ENCODE measurements at regions not wholly inside any gene's neighbourhood (a gene's known extent, or its start where the extent isn't known, plus 50 kb on each side); places are given as distances from the start of the nearest gene placed in this dataset.

DNA sequence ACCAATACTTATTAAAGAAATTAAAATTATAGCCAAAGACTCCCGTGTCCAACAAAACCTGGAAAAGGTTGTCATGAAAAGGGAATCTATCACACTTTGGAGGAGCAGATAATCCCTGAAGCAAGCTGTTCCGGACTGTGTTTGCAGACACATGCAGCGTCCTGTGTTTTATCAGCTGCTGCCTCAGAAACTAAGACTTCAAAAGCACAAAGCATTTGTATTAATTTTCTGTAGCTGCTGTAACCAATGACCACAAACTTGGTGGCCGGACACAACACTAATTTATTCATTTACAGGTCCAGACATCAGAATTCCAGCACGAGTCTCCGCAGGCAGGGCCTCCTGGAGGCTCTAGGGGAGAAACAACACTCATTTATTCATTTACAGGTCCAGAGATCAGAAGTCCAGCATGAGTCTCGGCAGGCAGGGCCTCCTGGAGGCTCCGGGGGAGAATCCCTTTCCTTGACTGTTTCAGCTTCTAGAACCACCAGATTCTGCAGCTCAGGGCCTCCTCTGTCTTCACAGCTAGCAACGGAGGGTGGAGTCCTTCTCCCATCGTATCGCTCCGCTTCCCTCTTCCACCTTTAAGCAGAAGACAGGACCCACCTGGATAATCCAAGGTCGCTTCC, 465.3 kb downstream of the BRD1 start:
- H3K4me2 ChIP-seq (ENCODE audit: unreplicated experiment), result no peak overlapping the region
- no peaks in the 10 kb centered on the region for H3K79me2 ChIP-seq (ENCODE audit: insufficient read depth)
- no peak overlapping the region for H3K4me3 ChIP-seq
- no peak for TF ChIP-seq EZH2phosphoT487 (IDR thresholded peaks at IDR 0.05; ENCODE audit: insufficient read depth, low read depth)
- TF ChIP-seq EZH2 (IDR thresholded peaks at IDR 0.05; ENCODE audit: insufficient read depth, poor library complexity, severe bottlenecking), result no peak
- no peaks in the 10 kb centered on the region for H3K4me1 ChIP-seq (ENCODE audit: insufficient read depth)
- in situ Hi-C loops (cut with MboI), result no loop called here
- no peak for DNase-seq
- no peak overlapping the region for H3K9ac ChIP-seq
- no peaks in the 10 kb centered on the region for H3K9me3 ChIP-seq (ENCODE audit: low read depth)
- H3K36me3 ChIP-seq (ENCODE audit: low read depth), result no peaks in the 10 kb centered on the region
- no peaks in the 10 kb centered on the region for H3K27me3 ChIP-seq (replicated peaks; ENCODE audit: insufficient read depth)
- H2AFZ ChIP-seq, result no peak overlapping the region
- WGBS, 2 experiments (ENCODE audit: low coverage in 1 of 2, low lambda C conversion rate in 2 of 2, missing lambda C conversion rate in 2 of 2), result 17 to 24% methylated on average over 13 of the region's 13 CpGs
- no peaks in the 10 kb centered on the region for H4K20me1 ChIP-seq (ENCODE audit: insufficient read depth)
- H3K27ac ChIP-seq, result no peak overlapping the region
- H3F3A ChIP-seq (ENCODE audit: insufficient read depth), result no peaks in the 10 kb centered on the region
- H3K9me2 ChIP-seq (ENCODE audit: insufficient read depth), result no peaks in the 10 kb centered on the region

DNA sequence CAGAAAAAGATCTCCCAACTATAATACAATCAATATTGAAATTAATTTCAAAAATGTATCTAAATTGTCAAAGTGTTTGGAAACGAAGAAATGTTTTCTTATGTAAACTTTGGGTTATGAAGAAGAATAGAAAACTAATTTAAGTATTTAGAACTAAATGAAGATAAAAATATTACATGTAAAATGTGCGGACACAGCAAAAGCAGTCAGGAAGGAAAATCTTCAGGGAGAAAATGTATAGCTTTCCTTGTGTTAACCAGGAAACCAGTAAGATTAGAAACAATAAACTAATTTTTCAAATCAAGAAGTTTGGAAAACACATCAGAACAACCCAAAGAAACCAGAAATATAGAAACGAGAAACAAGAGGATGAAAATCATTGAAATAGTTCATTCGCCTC, 466.5 kb downstream of the BRD1 start:
- no peak overlapping the region for H3K4me2 ChIP-seq (ENCODE audit: unreplicated experiment)
- H2AFZ ChIP-seq, result no peak overlapping the region
- H3K4me1 ChIP-seq (ENCODE audit: insufficient read depth), result no peaks in the 10 kb centered on the region
- no peaks in the 10 kb centered on the region for H3K9me3 ChIP-seq (ENCODE audit: low read depth)
- WGBS, 2 experiments (ENCODE audit: low coverage in 1 of 2, low lambda C conversion rate in 2 of 2, missing lambda C conversion rate in 2 of 2), result 8 to 14% methylated on average over 4 of the region's 4 CpGs
- H3K36me3 ChIP-seq (ENCODE audit: low read depth), result no peaks in the 10 kb centered on the region
- no peak overlapping the region for H3K4me3 ChIP-seq
- no peaks in the 10 kb centered on the region for H4K20me1 ChIP-seq (ENCODE audit: insufficient read depth)
- TF ChIP-seq EZH2phosphoT487 (IDR thresholded peaks at IDR 0.05; ENCODE audit: insufficient read depth, low read depth) (no peak), EZH2 (IDR thresholded peaks at IDR 0.05; ENCODE audit: insufficient read depth, poor library complexity, severe bottlenecking) (no peak)
- H3K9me2 ChIP-seq (ENCODE audit: insufficient read depth), result no peaks in the 10 kb centered on the region
- DNase-seq, result no peak
- H3K79me2 ChIP-seq (ENCODE audit: insufficient read depth), result no peaks in the 10 kb centered on the region
- H3K27ac ChIP-seq, result no peak overlapping the region
- no peak overlapping the region for H3K9ac ChIP-seq
- no peaks in the 10 kb centered on the region for H3K27me3 ChIP-seq (replicated peaks; ENCODE audit: insufficient read depth)
- in situ Hi-C loops (cut with MboI), result no loop called here
- H3F3A ChIP-seq (ENCODE audit: insufficient read depth), result no peaks in the 10 kb centered on the region

DNA sequence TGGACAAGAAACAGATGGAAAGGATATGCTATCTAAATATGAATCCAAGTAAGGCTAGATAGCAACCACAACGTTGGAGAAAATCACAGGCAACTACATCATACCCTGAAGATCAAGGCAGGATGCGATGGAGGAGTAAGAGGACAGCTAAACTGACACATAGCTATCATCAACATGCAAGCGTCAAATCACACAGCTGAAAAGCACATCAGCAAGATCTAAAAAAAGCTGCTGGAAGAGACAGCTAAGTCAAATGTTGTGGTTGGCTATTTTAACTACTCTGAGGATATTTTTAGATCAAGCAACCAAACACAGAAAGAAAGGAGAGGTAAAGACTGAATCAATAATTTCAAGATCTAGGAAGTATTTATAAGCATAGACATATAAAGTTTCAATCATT, 466.9 kb downstream of the BRD1 start:
- Histone ChIP-seq H3K79me2 (ENCODE audit: insufficient read depth) (no peaks in the 10 kb centered on the region), H3K9me2 (ENCODE audit: insufficient read depth) (no peaks in the 10 kb centered on the region), H3K9ac (no peak overlapping the region), H3K9me3 (ENCODE audit: low read depth) (no peaks in the 10 kb centered on the region), H3K4me3 (no peak overlapping the region), H3K36me3 (ENCODE audit: low read depth) (no peaks in the 10 kb centered on the region), H4K20me1 (ENCODE audit: insufficient read depth) (no peaks in the 10 kb centered on the region), H3K27me3 (replicated peaks; ENCODE audit: insufficient read depth) (no peaks in the 10 kb centered on the region), H3K4me1 (ENCODE audit: insufficient read depth) (no peaks in the 10 kb centered on the region), H3F3A (ENCODE audit: insufficient read depth) (no peaks in the 10 kb centered on the region), H3K4me2 (ENCODE audit: unreplicated experiment) (no peak overlapping the region), H2AFZ (no peak overlapping the region), H3K27ac (no peak overlapping the region)
- 6 to 8% methylated on average over 3 of the region's 3 CpGs for WGBS, 2 experiments (ENCODE audit: low coverage in 1 of 2, low lambda C conversion rate in 2 of 2, missing lambda C conversion rate in 2 of 2)
- in situ Hi-C loops (cut with MboI), result no loop called here
- no peak for DNase-seq
- TF ChIP-seq EZH2phosphoT487 (IDR thresholded peaks at IDR 0.05; ENCODE audit: insufficient read depth, low read depth), result no peak
- TF ChIP-seq EZH2 (IDR thresholded peaks at IDR 0.05; ENCODE audit: insufficient read depth, poor library complexity, severe bottlenecking), result no peak

DNA sequence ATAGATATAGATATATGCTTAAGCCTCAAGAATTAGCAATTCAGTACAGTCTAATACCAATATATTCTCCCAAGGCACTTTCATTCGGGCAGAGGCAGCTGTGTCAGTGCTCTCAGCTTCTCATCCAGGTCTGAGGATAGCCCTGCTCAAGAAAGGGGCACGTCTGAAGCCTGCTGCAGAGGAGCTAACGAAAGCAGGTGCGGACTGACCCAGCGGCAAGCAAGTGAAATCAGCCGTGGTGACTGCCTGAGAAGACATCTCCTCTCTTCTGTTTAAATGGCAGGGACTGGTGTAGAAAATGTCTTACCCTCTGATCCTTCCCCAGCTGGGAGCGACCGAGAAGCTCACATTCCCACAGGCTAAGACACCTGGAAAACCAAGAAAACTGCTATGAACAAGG, 468.6 kb downstream of the BRD1 start:
- in situ Hi-C loops (cut with MboI), result no loop called here
- 30 to 41% methylated on average over 8 of the region's 8 CpGs for WGBS, 2 experiments (ENCODE audit: low coverage in 1 of 2, low lambda C conversion rate in 2 of 2, missing lambda C conversion rate in 2 of 2)

More for the DNA sequence above, 468.6 kb downstream of the BRD1 start:
- Histone ChIP-seq H3K9ac (no peak overlapping the region), H3K27ac (no peak overlapping the region), H3K9me3 (ENCODE audit: low read depth) (no peaks in the 10 kb centered on the region), H3K4me2 (ENCODE audit: unreplicated experiment) (no peak overlapping the region), H3F3A (ENCODE audit: insufficient read depth) (no peaks in the 10 kb centered on the region), H3K36me3 (ENCODE audit: low read depth) (no peaks in the 10 kb centered on the region), H2AFZ (no peak overlapping the region), H3K9me2 (ENCODE audit: insufficient read depth) (no peaks in the 10 kb centered on the region), H3K27me3 (replicated peaks; ENCODE audit: insufficient read depth) (no peaks in the 10 kb centered on the region), H3K79me2 (ENCODE audit: insufficient read depth) (no peaks in the 10 kb centered on the region), H3K4me1 (ENCODE audit: insufficient read depth) (no peaks in the 10 kb centered on the region), H3K4me3 (no peak overlapping the region), H4K20me1 (ENCODE audit: insufficient read depth) (no peaks in the 10 kb centered on the region)
- no peak for DNase-seq
- TF ChIP-seq EZH2phosphoT487 (IDR thresholded peaks at IDR 0.05; ENCODE audit: insufficient read depth, low read depth), result no peak
- TF ChIP-seq EZH2 (IDR thresholded peaks at IDR 0.05; ENCODE audit: insufficient read depth, poor library complexity, severe bottlenecking), result no peak
